Aorta (tissue), 5 donors: ENCODE measurements at regions not wholly inside any gene's neighbourhood (a gene's known extent, or its start where the extent isn't known, plus 50 kb on each side); places are given as distances from the start of the nearest gene placed in this dataset.

Experiments
- ATAC-seq: fragments of 200-7000 bp; cut with Tn5 transposase; one replicate; pipeline ENCODE4 v1.9.1; 2022; ENCODE audit warnings: moderate library complexity; ENCODE audit not compliant: low FRiP score
- DNase-seq, 2 donors: peaks; one replicate each; pipeline ENCODE4 v3.0.0-alpha.2; 2020
- H3K27ac ChIP-seq, 2 donors: one replicate each; pipeline ENCODE4 v1.5.1; 2013; ENCODE audit warnings: low read length in 2 of 2, mild to moderate bottlenecking in 2 of 2, moderate library complexity in 2 of 2, control low read depth in 1 of 2, inconsistent platforms in 1 of 2, low read depth in 1 of 2
- H3K27me3 ChIP-seq, 2 donors: one replicate each; pipeline ENCODE4 v1.6.1; 2013; ENCODE audit warnings: control low read depth in 1 of 2, low read length in 1 of 2, mild to moderate bottlenecking in 1 of 2, moderate library complexity in 1 of 2; ENCODE audit not compliant: insufficient read depth in 2 of 2, control insufficient read depth in 1 of 2
- H3K36me3 ChIP-seq, 2 donors: one replicate each; pipeline ENCODE4 v1.6.1; 2013; ENCODE audit warnings: control low read depth in 1 of 2, low read length in 1 of 2, mild to moderate bottlenecking in 1 of 2; ENCODE audit not compliant: insufficient read depth in 2 of 2, control insufficient read depth in 1 of 2
- H3K4me1 ChIP-seq, 2 donors: one replicate each; pipeline ENCODE4 v1.6.1; 2013; ENCODE audit warnings: low read length in 2 of 2, control low read depth in 1 of 2, mild to moderate bottlenecking in 1 of 2, moderate library complexity in 1 of 2; ENCODE audit not compliant: insufficient read depth in 2 of 2, control insufficient read depth in 1 of 2
- H3K4me3 ChIP-seq, 2 donors: one replicate each; pipeline ENCODE4 v1.5.1; 2013; ENCODE audit warnings: low read length in 2 of 2, control low read depth in 1 of 2, mild to moderate bottlenecking in 1 of 2
- H3K9me3 ChIP-seq: one replicate; pipeline ENCODE4 v1.6.1; 2013; ENCODE audit warnings: mild to moderate bottlenecking, low read length; ENCODE audit not compliant: control insufficient read depth
- WGBS, 2 donors: extraction: QIAGEN DNeasy Blood & Tissue Kit; methylation state at CpG; one replicate each; pipeline ENCODE4 v1.1.7; 2013; 5-methylcytosine and 5-hydroxymethylcytosine counted together
- intact Hi-C, 2 donors: fragments of 100-400 bp; cut with DNase I; formaldehyde crosslinking; loops; one replicate each; pipeline versions ENCODE4 v1.14.2 to v1.15.0; 2022
- donor health status: healthy with polysubstance abuse.
- donor health status: Bipolar disorder and iron deficiency.
- donor health status: DM: no; HTN: no; CAD: no.
- donor health status: DM: no; HTN: no; CAD: no.
- donor health status: DM: yes; HTN: yes; CAD: no.

DNA sequence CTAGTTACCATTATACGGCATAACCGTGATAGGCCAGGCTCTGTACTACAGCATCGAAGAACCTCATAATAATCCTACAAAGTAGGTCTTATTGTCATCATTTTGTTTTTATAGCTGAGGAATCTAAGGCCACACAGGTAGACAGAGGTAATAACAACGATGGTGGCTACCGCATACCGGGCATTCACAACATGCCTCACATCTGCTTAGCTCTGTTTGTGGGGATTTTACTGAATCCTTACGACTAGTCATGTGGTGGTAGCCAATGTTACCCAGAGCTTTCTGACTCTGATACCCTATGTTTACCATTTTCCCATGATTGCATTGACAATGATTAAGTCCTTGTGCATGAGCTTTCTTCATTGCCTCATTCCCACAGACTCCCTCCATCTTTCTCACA, 269.4 kb downstream of the TCF7L2 start:
- H3K4me3 ChIP-seq: no peak overlapping the region
- H3K4me1 ChIP-seq: no peaks in the 10 kb centered on the region
- no peak overlapping the region for H3K27ac ChIP-seq
- intact Hi-C loops: no loop called here
- no peaks in the 10 kb centered on the region for H3K27me3 ChIP-seq
- DNase-seq (no peak), ATAC-seq (no peak)
- H3K9me3 ChIP-seq: no peaks in the 10 kb centered on the region
- no peaks in the 10 kb centered on the region for H3K36me3 ChIP-seq
- 95 to 97% methylated on average over 7 of the region's 7 CpGs for WGBS, 2 donors

GRCh38 chr10:113221756-113222168, 271.7 kb downstream of the TCF7L2 start:
- H3K36me3 ChIP-seq: no peaks in the 10 kb centered on the region
- ATAC-seq: no peak
- H3K27ac ChIP-seq: no peak overlapping the region
- H3K27me3 ChIP-seq: no peaks in the 10 kb centered on the region
- 77 to 80% methylated on average over 6 of the region's 6 CpGs for WGBS, 2 donors
- no peaks in the 10 kb centered on the region for H3K9me3 ChIP-seq
- no peak overlapping the region for H3K4me3 ChIP-seq
- no peaks in the 10 kb centered on the region for H3K4me1 ChIP-seq
- no peak for DNase-seq
- intact Hi-C loops: no loop called here

DNA sequence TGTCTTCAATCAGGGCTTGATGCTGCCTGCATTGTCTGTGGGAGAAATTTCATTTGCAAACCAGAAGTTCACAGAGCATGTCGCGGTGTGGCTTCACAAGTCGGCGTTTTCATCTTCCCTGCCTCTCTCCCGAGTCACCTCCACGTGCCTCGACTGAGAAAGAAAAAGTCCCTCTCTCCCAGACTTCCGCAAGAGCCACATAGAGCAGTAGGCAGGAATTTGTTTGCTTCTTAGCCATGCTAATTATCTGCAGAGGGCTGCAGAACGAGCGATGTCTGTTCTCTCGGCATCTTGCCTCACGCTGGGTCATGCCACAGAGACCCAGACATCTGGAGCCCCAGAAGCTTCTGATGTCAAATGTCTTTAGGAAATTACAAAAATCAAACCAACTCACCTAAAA, 272.2 kb downstream of the TCF7L2 start:
- H3K4me3 ChIP-seq: no peak overlapping the region
- intact Hi-C loops: no loop called here
- 64 to 65% methylated on average over 12 of the region's 12 CpGs for WGBS, 2 donors
- no peaks in the 10 kb centered on the region for H3K27me3 ChIP-seq
- no peaks in the 10 kb centered on the region for H3K36me3 ChIP-seq
- no peaks in the 10 kb centered on the region for H3K4me1 ChIP-seq
- H3K27ac ChIP-seq: no peak overlapping the region
- ATAC-seq (no peak), DNase-seq (no peak)
- no peaks in the 10 kb centered on the region for H3K9me3 ChIP-seq

- Histone ChIP-seq H3K36me3 (no peaks in the 10 kb centered on the region), H3K4me1 (no peaks in the 10 kb centered on the region), H3K4me3 (no peak overlapping the region), H3K9me3 (no peaks in the 10 kb centered on the region), H3K27me3 (no peaks in the 10 kb centered on the region), H3K27ac (no peak overlapping the region)
- WGBS, 2 donors: 72 to 98% methylated on average over 2 of the region's 2 CpGs
- DNase-seq (no peak), ATAC-seq (no peak)
- intact Hi-C loops: no loop called here
Measured at GRCh38 chr10:113225364-113225763, 275.3 kb downstream of the TCF7L2 start.

DNA sequence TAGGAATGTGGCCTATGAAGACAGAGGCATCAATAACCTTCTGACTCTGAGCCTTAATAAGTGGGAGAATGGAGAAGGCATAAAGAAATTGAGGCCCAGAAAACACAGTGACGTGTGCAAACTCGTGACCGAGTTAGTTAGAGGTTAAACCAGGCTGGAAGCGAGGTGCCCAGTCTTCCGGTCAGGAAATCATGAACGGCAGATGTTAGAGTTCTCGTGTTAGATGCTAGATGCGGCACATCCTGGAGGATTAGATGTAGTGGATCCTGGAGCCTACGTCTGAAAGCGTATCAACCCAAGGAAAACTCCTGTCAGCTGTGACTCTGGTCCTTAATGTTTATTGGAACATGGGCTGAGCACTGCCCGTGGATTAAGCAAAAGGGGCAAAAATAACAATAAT, 275.9 kb downstream of the TCF7L2 start:
- no peaks in the 10 kb centered on the region for H3K36me3 ChIP-seq
- WGBS, 2 donors: 94 to 95% methylated on average over 11 of the region's 11 CpGs
- no peak overlapping the region for H3K27ac ChIP-seq
- H3K9me3 ChIP-seq: no peaks in the 10 kb centered on the region
- no peak for ATAC-seq
- H3K4me3 ChIP-seq: no peak overlapping the region
- no peaks in the 10 kb centered on the region for H3K4me1 ChIP-seq
- H3K27me3 ChIP-seq: no peaks in the 10 kb centered on the region
- intact Hi-C loops: no loop called here
- no peak for DNase-seq

- intact Hi-C loops: no loop called here
- Histone ChIP-seq H3K4me3 (no peak overlapping the region), H3K36me3 (no peaks in the 10 kb centered on the region), H3K9me3 (no peaks in the 10 kb centered on the region), H3K4me1 (no peaks in the 10 kb centered on the region), H3K27me3 (no peaks in the 10 kb centered on the region), H3K27ac (no peak overlapping the region)
- DNase-seq (no peak), ATAC-seq (peak; percentile 63)
- 90 to 95% methylated on average over 8 of the region's 8 CpGs for WGBS, 2 donors
Measured at GRCh38 chr10:113226399-113226798, 276.4 kb downstream of the TCF7L2 start.

GRCh38 chr10:113226831-113227445, 276.9 kb downstream of the TCF7L2 start:
- Histone ChIP-seq H3K4me3 (no peak overlapping the region), H3K27me3 (no peaks in the 10 kb centered on the region), H3K4me1 (no peaks in the 10 kb centered on the region), H3K36me3 (no peaks in the 10 kb centered on the region), H3K9me3 (no peaks in the 10 kb centered on the region), H3K27ac (no peak overlapping the region)
- intact Hi-C loops: no loop called here
- WGBS, 2 donors: 61 to 67% methylated on average over 8 of the region's 8 CpGs
- ATAC-seq (peak; percentile 36), DNase-seq (no peak)

- no peak overlapping the region for H3K4me3 ChIP-seq
- no peak for DNase-seq
- no peak for ATAC-seq
- intact Hi-C loops: no loop called here
- no peak overlapping the region for H3K27ac ChIP-seq
- WGBS, 2 donors: 85% methylated on average over 7 of the region's 7 CpGs
- H3K27me3 ChIP-seq: no peaks in the 10 kb centered on the region
- H3K4me1 ChIP-seq: no peaks in the 10 kb centered on the region
- no peaks in the 10 kb centered on the region for H3K9me3 ChIP-seq
- no peaks in the 10 kb centered on the region for H3K36me3 ChIP-seq
Measured at GRCh38 chr10:113228530-113228929, 278.5 kb downstream of the TCF7L2 start.

- H3K27ac ChIP-seq: no peak overlapping the region
- intact Hi-C loops: no loop called here
- DNase-seq (no peak), ATAC-seq (no peak)
- H3K4me3 ChIP-seq: no peak overlapping the region
- WGBS, 2 donors: 54 to 55% methylated on average over 6 of the region's 6 CpGs
- H3K4me1 ChIP-seq: no peaks in the 10 kb centered on the region
- H3K9me3 ChIP-seq: no peaks in the 10 kb centered on the region
- H3K27me3 ChIP-seq: no peaks in the 10 kb centered on the region
- no peaks in the 10 kb centered on the region for H3K36me3 ChIP-seq
Measured at GRCh38 chr10:113230011-113230610, 280.1 kb downstream of the TCF7L2 start.
